IMR-90 (cell line): ENCODE measurements at regions not wholly inside any gene's neighbourhood (a gene's known extent, or its start where the extent isn't known, plus 50 kb on each side); places are given as distances from the start of the nearest gene placed in this dataset.

Experiments
- BHLHE40 ChIP-seq: fragments of 150-350 bp; IDR thresholded peaks from 2 replicates; pipeline ENCODE4 v1.6.1; 2016; ENCODE audit warnings: mild to moderate bottlenecking, low read depth, low read length
- CEBPB ChIP-seq: IDR thresholded peaks from 2 replicates; pipeline ENCODE4 v1.6.1; 2012; ENCODE audit warnings: low read depth, low read length, improper control_type of control experiment
- CTCF ChIP-seq: conservative IDR thresholded peaks from 2 replicates; pipeline ENCODE4 v1.5.1; 2012; ENCODE audit warnings: mild to moderate bottlenecking, low read depth, low read length, improper control_type of control experiment
- ELK1 ChIP-seq: fragments of 150-350 bp; IDR thresholded peaks from 2 replicates; pipeline ENCODE4 v1.6.1; 2016; ENCODE audit warnings: low read depth, mild to moderate bottlenecking, low read length, moderate library complexity, borderline replicate concordance
- FOS ChIP-seq: fragments of 150-350 bp; IDR thresholded peaks from 2 replicates; pipeline ENCODE4 v1.6.1; 2016; ENCODE audit warnings: low read depth, low read length
- MAFK ChIP-seq: IDR thresholded peaks from 2 replicates; pipeline ENCODE4 v1.6.1; 2012; ENCODE audit warnings: low read depth, low read length, improper control_type of control experiment
- MAZ ChIP-seq: IDR thresholded peaks from 2 replicates; pipeline ENCODE4 v1.6.1; 2012; ENCODE audit warnings: low read depth, mild to moderate bottlenecking, low read length, improper control_type of control experiment, moderate library complexity, borderline replicate concordance
- POLR2A ChIP-seq: IDR thresholded peaks from 2 replicates; pipeline ENCODE4 v1.6.1; 2012; ENCODE audit warnings: mild to moderate bottlenecking, low read depth, low read length
- RAD21 ChIP-seq: IDR thresholded peaks from 2 replicates; pipeline ENCODE4 v1.6.1; 2012; ENCODE audit warnings: low read length, improper control_type of control experiment
- RFX5 ChIP-seq: IDR thresholded peaks from 2 replicates; pipeline ENCODE4 v1.8.0; 2012; ENCODE audit warnings: low read depth, mild to moderate bottlenecking, low read length, moderate library complexity
- SMC3 ChIP-seq: fragments of 150-350 bp; IDR thresholded peaks from 2 replicates; pipeline ENCODE4 v1.6.1; 2016; ENCODE audit warnings: low read depth, mild to moderate bottlenecking, antibody characterized with exemption, low read length, moderate library complexity
- USF2 ChIP-seq: fragments of 150-350 bp; IDR thresholded peaks from 2 replicates; pipeline ENCODE4 v1.6.1; 2017; ENCODE audit warnings: mild to moderate bottlenecking, antibody characterized with exemption, low read length, low read depth

GRCh38 chr11:44445500-44446365, 119.7 kb upstream of the CD82 start:
- TF ChIP-seq POLR2A (no peak), CTCF (no peak), ELK1 (no peak), USF2 (no peak), MAZ (no peak), SMC3 (no peak), CEBPB (no peak), BHLHE40 (no peak), RAD21 (no peak), MAFK (no peak), RFX5 (no peak), FOS (no peak)
